Hepatocyte (in vitro differentiated cells): ENCODE measurements at regions not wholly inside any gene's neighbourhood (a gene's known extent, or its start where the extent isn't known, plus 50 kb on each side); places are given as distances from the start of the nearest gene placed in this dataset.

ENCODE experiments used
- EZH2 ChIP-seq: fragments of 200-600 bp; sonication (generic); IDR thresholded peaks from 2 replicates; pipeline ENCODE4 v1.6.1; 2016; ENCODE audit warnings: antibody characterized with exemption, mild to moderate bottlenecking, borderline replicate concordance
- EZH2phosphoT487 ChIP-seq: fragments of 200-600 bp; sonication (generic); IDR thresholded peaks from one replicate; pipeline ENCODE4 v1.6.1; 2018; ENCODE audit warnings: antibody characterized with exemption, mild to moderate bottlenecking, low read depth, moderate library complexity; ENCODE audit not compliant: unreplicated experiment, severe bottlenecking
- TF ChIP-seq, protein P1 (sequence below): fragments of 200-600 bp; sonication (generic); IDR thresholded peaks from 2 replicates; pipeline ENCODE4 v1.5.1; 2016; ENCODE audit warnings: antibody characterized with exemption, mild to moderate bottlenecking; ENCODE audit not compliant: poor library complexity

DNA sequence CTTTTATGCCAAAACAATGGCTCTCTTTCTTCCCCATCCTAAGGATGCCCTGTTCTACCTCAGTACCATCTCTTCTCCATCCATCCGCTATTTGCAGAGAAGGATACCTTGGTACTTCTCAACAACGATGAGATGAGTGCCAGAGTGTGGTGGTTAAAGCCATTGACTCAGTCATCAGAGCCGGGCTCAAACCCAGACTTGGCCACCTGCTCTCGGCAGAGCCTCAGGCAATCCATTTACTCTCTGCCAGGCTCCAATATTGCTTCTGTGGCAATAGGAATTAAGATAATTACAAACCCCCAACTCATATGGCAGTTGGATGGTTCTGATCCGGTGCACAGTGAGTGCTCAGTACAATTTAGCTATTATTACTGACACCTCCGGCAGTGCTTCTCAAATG, 121.3 kb downstream of the PRLHR start:
- TF ChIP-seq, protein P1, sequence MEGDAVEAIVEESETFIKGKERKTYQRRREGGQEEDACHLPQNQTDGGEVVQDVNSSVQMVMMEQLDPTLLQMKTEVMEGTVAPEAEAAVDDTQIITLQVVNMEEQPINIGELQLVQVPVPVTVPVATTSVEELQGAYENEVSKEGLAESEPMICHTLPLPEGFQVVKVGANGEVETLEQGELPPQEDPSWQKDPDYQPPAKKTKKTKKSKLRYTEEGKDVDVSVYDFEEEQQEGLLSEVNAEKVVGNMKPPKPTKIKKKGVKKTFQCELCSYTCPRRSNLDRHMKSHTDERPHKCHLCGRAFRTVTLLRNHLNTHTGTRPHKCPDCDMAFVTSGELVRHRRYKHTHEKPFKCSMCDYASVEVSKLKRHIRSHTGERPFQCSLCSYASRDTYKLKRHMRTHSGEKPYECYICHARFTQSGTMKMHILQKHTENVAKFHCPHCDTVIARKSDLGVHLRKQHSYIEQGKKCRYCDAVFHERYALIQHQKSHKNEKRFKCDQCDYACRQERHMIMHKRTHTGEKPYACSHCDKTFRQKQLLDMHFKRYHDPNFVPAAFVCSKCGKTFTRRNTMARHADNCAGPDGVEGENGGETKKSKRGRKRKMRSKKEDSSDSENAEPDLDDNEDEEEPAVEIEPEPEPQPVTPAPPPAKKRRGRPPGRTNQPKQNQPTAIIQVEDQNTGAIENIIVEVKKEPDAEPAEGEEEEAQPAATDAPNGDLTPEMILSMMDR: no peak
- no peak for TF ChIP-seq EZH2
- no peak for TF ChIP-seq EZH2phosphoT487
